ENCODE measurements at regions not wholly inside any gene's neighbourhood (a gene's known extent, or its start where the extent isn't known, plus 50 kb on each side); places are given as distances from the start of the nearest gene placed in this dataset.

DNA sequence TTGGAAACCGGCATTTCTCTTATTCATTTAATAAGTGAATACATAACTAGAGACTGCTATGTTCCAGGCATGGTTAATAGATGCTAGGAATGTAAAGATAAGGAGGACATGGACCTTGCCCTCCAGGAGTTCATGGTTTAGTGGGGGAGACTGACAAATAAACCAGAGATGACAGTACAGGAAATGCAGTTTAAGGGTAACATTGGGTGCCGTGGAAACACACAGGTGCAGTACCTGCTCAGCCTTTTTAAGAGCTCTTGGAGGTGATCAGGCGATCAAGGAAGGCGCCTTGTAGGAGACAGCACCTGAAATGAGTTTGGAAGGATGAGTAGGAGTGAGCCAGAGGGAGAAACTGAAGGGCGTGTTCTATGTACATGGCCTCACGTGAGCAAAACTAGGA, 145.8 kb downstream of the AASDH start:
- DNase-seq (ENCODE audit: low spot score), result no peak

DNA sequence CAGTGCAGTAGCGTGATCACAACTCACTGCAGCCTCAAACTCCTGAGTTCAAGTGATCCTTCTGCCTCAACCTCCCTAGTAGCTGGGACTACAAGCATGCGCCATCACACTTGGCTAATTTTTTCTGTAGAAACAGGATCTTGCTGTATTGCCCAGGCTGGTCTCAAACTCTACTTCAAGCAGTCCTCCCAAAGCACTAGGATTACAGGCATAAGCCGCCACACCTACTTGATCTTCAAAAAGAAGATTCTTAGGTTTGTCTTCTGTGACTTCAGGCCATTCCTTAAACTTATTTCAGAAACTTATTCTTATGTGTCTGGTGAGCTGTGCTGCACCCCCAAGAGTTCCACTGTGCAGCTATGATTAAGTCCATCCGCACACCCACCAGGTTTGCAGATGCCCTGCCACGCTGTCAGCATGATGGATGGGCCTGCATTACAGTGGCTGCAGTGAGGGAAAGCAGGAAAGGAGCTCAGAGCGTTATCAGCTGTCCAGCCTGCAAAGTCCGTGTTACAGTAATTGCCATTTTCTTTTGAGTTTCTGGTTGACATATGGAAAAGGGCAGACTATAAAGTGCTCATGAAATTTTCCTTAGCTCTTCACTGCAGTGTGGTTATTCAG, 146.6 kb downstream of the AASDH start:
- peak; percentile 92 for DNase-seq (ENCODE audit: low spot score)

DNA sequence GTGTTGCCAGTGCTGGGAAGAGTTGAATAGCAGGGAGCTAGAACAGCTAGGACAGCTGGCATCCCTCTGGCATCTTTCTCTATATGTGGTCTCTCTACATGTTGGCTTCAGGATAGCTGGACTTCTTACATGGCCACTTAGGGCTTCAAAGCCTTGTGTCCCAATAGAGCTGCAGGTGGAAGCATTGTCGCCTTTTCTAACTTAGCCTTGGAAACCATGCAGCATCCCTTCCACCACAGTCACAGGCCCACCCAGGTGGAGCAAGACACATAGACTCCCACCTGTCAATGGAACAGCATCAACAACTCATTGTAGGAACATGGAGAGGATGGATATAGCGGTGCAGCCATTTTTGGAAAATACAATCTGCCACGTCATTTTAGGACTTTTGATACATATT, 149.0 kb downstream of the AASDH start:
- no peak for DNase-seq (ENCODE audit: low spot score)

DNA sequence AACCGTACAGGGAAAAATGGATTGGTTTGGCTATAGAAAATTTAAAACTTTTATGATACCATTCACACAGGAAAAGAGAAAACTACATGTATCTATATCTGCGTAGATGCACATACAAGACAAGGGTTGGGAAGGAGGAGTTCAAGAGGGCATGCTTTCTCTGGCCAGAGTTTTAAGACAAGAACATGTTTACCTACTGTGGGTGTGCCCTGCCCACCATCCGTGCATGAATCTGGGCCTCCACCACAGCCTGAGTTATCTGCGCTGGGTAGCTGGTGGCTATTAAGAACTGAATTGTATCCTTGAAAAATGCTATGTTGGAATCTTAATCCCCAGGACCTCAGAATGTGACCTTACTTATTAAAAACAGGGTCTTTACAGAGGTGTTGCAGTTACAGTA, 151.6 kb downstream of the AASDH start:
- no peak for DNase-seq (ENCODE audit: low spot score)

DNA sequence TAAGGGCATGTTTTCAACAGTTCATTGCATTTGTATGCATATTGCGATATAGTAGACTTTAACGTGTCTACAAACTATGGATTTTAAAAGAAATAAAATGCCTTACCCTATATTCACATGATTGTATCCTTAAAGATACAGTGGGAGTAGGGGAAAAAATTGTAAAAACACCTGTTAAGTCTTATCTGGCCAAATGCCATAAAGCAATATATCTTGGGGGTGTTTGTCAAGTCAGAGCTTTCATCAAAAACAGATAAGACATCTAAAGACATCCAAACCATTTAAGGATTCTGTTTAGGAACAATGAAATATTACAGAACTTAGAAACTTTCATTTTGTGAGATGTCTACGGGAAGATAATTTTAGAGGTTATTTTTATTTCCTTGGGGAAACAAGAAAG, 152.3 kb downstream of the AASDH start:
- DNase-seq (ENCODE audit: low spot score), result peak; percentile 15

DNA sequence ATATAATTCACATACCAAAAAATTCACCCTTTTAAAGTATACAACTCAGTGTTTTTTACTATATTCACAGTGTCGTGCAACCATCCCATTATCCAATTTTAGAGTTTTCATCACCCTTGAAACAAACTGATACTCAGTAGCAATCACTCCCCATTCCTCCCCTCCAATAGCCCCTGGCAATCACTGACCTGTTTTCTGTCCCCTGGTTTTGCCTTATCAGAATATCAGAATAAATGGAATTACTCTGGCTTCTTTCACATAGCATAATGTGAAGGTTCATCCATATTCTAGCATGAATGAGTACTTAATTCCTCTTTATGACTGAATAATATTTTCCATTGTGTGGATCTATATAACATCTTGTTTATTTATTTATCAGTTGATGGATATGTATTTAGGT, 153.2 kb downstream of the AASDH start:
- peak; percentile 12 for DNase-seq (ENCODE audit: low spot score)

DNA sequence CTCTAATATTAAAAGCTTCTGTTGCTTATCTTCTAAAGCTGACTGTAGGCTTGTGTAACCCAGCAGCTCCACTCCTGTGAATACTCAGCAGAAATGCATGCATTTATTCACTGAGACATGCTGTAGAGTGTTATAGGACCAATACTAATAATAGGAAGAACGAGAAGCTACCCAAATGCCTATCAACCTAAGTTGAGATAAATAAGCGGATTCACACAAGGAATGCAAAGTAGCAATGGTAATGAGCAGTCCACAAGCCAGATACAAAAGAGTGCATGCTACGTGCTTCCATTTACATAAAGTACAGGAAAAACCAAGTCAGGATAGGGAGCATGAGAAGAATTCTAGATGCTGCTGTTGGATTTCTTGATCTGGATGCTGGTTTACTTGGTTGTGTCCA, 155.9 kb downstream of the AASDH start:
- DNase-seq (ENCODE audit: low spot score), result no peak

DNA sequence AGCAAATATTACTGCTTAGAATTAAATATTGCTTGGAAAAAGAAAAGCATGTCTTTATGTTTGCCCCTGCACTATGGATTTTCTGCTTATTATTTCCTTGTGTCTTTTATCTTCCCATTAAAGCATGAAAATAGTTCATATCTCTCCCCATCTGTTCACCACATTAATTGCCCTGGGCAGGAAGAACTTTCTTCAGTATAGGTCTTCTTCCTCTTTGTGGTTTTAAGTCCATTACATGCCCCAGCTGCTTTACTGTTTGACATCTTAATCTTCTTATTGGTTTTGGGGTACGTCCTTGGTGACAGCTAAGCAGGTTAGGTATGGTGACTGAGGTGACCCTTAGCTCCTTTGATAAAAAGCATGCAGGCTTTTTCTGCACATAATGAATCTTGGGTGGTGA, 157.3 kb downstream of the AASDH start:
- no peak for DNase-seq (ENCODE audit: low spot score)

DNA sequence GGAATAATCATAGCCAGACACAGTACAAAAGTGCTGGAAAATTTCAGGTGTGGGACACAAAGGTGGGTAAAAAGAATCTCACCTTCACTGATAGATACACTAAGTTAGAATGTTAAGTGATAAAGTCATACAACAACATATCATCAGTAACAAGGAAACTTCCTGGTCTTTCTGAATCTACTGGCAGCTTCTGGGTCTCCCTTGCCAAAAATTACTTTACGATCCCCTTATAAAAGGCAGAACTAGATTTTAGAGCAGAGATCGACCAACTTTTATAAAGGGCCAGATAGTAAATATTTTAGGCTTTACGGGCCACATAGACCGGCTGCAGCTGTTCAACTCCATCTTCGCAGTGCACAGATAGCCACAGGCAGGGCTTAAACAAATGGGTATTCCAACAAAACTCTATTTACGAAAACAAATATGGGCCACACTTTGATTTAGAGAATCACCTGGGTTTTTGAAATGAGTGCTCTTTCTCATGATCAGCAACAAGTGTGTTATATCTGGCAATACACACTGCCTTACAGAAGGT, 159.9 kb downstream of the AASDH start:
- DNase-seq (ENCODE audit: low spot score), result no peak

DNA sequence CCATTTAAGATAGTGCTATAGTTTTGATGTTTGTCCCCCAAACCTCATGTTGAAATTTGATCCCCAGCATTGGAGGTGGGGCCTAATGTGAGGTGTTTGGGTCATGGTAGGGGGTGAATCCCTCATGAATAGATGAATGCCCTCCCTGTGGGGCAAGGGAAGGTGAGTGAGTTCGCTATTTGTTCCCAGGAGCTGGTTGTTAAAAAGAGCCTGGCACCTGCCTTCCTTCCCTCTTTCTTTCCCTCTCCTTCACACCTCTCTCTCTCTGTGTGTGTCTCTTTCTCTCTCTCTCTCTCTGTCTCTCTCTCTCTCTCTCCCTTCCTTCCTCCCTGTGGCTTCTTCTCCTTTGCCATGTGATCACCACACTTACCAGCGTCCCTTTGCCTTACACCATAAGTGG, 160.7 kb downstream of the AASDH start:
- no peak for DNase-seq (ENCODE audit: low spot score)

DNA sequence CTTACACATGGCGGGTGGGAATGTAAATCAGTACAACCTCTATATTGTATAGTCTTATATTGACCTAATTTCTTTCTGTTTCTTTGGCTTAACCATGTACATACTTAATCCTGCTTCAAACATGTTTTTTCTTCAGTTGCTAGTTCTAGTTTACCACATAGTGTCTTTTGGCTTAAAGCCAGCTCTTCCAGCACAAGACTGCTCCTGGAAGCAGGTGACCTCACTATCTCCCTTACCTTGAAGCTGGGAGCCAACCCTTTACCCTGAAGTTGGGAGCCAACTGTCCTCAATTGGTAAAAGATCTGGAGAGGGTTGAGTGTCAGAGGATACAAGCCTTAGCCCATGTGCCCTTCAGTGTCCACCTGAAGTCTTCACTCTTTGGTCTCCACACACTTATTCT, 162.7 kb downstream of the AASDH start:
- DNase-seq (ENCODE audit: low spot score), result no peak

DNA sequence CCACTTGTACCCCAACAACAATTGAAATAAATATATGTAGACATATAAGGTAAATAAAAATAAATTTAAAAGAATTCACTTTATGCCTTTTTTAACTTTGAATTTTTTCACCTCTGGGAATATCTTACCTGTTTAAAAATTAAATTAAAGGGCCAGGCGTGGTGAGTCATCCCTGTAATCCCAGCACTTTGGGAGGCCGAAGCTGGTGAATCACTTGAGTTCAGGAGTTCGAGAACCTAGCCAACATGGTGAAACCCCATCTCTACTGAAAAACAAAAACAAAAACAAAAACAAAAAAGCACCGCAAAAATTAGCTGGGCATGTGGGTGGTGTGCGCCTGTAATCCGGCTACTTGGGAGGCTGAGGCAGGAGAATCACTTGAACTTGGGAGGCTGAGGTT, 164.8 kb downstream of the AASDH start:
- DNase-seq (ENCODE audit: low spot score), result no peak

DNA sequence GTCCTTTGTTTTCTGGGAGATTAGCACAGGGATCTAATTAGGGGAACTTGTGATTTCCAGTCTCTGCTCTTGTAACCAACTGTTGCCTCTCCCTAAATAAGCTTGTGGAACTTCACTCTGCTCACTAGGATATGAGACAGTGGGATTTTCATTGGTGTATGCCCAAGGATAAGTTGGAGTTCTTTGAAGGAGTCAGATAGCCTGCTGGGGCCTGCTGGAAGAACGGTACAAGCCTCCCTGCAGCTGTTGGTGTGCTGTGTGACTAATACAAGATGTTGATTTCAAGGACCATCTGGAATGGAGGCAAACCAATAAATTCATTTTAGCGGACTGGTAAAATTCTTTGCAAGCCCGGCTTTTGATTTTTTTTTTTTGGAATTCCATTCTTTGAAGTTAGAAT, 167.0 kb downstream of the AASDH start:
- no peak for DNase-seq (ENCODE audit: low spot score)

DNA sequence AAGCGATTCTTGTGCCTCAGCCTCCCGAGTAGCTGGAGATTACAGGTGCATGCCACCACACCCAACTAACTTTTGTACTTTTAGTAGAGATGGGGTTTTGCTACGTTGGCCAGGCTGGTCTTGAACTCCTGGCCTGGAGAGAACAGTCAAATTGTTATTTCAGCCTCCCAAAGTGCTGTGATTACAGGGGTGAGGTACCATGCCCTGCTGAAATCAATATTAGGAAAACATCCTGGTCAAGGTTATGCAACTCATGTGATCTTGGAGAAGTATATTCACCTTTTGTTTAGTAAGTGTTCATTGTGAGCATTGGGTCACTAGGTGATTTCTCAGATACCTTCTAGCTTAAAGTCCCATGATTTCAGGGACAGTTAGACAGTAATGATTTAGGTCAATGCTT, 167.8 kb downstream of the AASDH start:
- no peak for DNase-seq (ENCODE audit: low spot score)

DNA sequence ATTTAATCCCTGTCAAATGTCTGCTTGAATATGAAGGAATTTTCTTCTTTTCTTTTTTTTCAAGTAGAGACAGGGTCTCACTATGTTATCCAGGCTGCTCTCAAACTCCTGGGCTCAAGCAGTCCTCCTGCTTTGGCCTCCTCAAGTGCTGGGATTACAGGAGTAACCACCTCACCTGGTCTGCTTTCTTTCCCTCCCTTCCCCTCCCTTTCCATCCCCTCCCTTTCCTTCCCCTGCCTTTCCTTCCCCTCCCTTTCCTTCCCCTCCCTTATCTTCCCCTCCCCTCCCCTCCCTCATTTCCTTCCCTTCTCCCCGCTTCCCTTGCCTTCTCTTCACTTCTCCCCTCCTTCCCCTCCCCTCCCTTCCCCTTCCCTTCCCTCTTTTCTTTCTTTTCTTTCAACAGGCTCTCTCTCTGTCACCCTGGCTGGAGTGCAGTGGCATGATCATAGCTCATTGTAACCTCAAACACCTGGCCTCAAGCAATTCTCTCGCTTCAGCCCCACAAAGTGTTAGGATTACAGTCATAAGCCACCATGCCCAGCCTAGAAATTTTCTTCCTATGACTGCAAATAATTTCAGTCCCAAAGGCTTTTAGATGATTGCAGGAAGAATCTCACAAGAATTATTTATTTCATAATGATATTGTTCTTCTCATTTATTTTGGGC, 168.9 kb downstream of the AASDH start:
- DNase-seq (ENCODE audit: low spot score), result no peak

DNA sequence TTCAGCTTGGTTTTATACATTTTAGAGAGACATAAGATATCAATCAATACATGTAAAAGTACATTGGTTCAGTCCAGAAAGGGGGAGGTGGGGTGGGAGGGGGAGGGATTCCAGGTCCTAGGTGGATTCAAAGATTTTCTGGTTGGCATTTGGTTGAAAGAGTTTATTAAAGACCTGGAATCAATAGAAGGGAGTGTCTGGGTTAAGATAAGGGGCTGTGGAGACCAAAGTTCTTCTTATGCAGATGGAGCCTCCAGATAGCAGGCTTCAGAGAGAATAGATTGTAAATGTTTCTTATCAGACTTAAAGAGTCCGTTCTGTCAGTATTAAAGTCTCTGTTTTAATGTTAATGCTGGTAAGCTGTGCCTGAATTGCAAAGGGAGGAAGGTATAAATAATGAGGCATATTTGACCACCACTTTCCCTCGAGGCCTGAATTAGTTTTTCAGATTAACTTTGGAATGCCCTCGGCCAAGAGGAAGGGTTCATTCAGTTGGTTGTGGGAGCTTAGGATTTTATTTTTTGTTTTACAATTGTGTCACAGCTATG, 169.9 kb downstream of the AASDH start:
- no peak for DNase-seq (ENCODE audit: low spot score)

DNA sequence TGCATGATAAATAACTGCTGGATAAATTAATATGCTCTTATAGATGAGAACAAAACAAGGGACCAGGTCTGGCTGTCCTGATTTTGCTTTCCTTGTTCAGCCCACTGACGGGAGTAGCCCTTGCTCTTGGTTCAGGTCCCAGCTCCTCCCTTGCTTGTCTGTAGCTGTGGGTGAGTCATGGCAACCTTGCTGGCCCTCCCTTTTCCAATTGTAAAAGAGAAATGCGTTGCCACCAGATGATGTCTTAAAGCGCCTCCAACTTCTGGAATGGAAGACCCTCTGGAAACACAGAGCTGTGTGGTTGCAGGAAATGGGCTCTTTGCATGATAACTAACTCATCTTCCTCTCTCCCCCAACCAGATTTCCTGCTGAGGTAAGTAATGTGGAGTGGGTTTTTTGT, 171.4 kb downstream of the AASDH start:
- DNase-seq (ENCODE audit: low spot score), result no peak

DNA sequence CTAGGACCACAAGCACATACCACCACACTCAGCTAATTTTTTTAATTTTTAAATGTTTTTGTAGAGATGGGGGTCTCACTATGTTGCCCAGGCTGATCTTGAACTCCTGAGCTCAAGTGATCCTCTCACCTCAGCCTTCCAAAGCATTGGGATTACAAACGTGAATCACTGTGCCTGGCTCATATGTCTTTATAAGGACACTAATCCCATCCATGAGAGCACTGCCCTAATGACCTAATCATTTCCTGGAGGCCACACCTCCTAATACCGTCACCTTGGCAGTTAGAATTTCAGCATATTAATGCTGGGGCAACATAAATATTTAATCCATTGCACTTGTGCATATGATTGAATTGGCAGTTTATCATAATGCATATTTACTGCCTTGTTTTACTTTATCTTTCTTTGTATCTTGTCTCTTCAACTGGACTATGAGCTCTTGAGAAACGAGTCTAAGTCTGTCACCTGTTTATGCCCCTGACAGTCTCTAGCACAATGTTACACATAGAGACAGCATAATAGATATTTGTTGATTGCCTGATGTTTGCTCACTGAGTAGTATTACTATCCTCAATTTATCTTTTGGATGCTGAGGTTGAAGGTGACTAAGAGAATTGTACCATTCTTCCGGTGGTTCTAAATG, 172.0 kb downstream of the AASDH start:
- DNase-seq (ENCODE audit: low spot score), result no peak

DNA sequence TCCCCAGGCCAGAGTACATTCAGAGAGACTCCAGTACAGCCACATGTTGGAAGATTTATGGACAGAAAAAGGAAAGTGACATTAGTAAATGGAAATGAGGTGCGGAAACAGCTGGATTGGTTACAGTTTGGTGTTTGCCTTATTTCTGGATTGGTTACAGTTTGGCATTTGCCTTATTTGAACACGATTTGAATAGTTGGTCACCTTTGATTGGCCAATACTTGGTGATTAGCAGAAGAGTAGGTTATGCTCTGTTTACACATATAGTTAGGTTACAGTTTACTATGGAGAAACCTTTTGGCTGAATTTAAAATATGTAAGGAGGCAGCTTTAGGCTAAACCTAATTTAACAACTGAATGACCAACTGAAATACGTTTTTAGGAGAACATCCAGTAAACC, 173.7 kb downstream of the AASDH start:
- DNase-seq (ENCODE audit: low spot score), result no peak

DNA sequence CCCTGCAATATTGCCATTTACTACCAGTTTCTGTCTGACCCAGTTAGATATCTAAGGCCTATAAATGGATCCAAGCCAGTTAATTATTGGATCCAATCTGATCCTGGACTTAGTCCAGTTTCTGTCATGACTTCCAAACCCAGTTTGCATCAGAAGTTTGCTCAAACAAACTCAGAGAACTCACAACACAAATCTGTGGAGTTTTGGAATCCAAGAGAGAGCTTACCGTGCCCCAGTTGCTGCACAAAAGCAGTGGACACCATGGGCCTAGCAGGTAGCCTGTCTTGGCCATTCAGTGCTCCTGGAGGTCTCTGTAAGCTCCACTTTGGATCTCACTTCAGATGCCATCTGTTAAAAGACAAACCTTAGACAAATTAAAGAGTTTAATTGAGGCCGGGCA, 174.5 kb downstream of the AASDH start:
- no peak for DNase-seq (ENCODE audit: low spot score)

DNA sequence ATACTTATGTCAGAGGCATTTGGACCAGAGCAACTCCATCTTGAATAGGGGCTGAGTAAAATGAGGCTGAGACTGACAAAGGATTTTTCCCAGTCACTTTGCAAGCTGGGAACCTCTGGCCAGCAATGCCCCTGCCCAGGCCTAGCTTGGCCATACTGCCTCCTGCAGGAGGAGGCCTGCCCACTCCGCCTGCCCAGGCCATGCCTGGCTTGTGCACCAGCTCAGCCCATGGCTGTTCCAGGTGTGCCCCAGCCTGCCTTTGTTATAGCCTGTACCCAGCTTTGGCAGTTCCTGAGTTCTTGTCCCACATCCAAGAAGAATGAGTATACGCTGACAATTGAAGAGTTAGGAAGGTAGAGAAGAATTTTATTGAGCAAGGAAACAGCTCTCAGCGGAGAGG, 176.1 kb downstream of the AASDH start:
- no peak for DNase-seq (ENCODE audit: low spot score)

DNA sequence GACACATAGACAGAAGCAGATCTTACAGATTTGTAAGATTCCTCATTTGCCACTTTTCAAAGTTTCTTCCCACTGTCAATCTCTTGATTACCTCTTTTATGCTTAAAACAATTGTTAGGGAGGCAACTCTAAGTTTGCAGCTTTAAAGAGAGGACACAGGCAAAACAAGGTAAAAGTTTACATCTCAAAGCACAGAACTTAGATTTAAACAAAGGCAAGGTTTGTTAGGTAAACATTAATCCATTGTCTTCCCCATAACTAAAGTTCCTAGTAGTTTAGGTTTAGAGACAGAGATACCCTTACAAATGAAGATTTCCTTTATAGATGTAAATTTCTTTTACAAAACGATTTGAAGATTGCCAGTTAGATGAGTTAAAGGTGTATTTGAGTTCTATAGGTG, 176.9 kb downstream of the AASDH start:
- DNase-seq (ENCODE audit: low spot score), result no peak

DNA sequence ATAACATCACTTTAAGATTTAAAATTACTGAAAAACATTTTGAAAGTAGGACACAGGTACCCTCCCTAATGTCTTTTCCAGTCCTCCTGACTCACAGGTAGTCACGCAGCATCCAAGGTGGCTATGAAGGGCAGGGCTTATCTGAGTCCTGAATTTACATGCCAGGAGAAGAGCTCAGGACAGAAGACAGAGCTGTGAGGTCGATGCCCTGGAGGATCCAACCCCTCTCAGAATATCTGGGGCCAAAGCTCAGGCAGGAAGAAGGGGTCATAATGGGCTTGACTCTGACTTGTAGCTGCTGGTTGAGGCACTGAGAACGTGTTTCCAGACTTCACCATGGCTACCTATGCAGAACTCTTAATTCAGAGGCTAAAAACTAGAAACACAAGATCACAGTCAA, 177.5 kb downstream of the AASDH start:
- DNase-seq (ENCODE audit: low spot score), result no peak

Measured in SK-N-DZ (cell line).